Renal cortical epithelial cell (primary cell): ENCODE measurements at regions not wholly inside any gene's neighbourhood (a gene's known extent, or its start where the extent isn't known, plus 50 kb on each side); places are given as distances from the start of the nearest gene placed in this dataset.

Source experiments
- DNase-seq: peaks from one replicate; pipeline ENCODE4 v3.0.0-alpha.2; 2011; ENCODE audit warnings: low read depth

GRCh38 chr13:109670776-109671175 is 115.6 kb downstream of the IRS2 start:
- no peak for DNase-seq

GRCh38 chr13:109669956-109670355 is 116.4 kb downstream of the IRS2 start:
- DNase-seq = no peak

GRCh38 chr13:109669234-109669612 is 117.2 kb downstream of the IRS2 start:
- DNase-seq = no peak

- DNase-seq = no peak
Measured at GRCh38 chr13:109668433-109669233, 117.8 kb downstream of the IRS2 start.

- DNase-seq = peak; percentile 17
Measured at GRCh38 chr13:109667807-109668291, 118.5 kb downstream of the IRS2 start.

- peak; percentile 50 for DNase-seq
Measured at GRCh38 chr13:109667056-109667455, 119.3 kb downstream of the IRS2 start.

- no peak for DNase-seq
Measured at GRCh38 chr13:109666656-109667055, 119.7 kb downstream of the IRS2 start.

GRCh38 chr13:109665781-109666249 is 120.6 kb downstream of the IRS2 start:
- peak; percentile 23 for DNase-seq

GRCh38 chr13:109665240-109665639 is 121.1 kb downstream of the IRS2 start:
- no peak for DNase-seq

GRCh38 chr13:109657395-109657794 is 129.0 kb downstream of the IRS2 start:
- DNase-seq = no peak

- no peak for DNase-seq
Measured at GRCh38 chr13:109656206-109656605, 130.2 kb downstream of the IRS2 start.

GRCh38 chr13:109655611-109656010 is 130.8 kb downstream of the IRS2 start:
- no peak for DNase-seq

- DNase-seq = no peak
Measured at GRCh38 chr13:109655206-109655600, 131.2 kb downstream of the IRS2 start.

- DNase-seq = no peak
Measured at GRCh38 chr13:109654341-109655205, 131.8 kb downstream of the IRS2 start.

GRCh38 chr13:109652531-109652930 is 133.9 kb downstream of the IRS2 start:
- peak; percentile 26 for DNase-seq

- no peak for DNase-seq
Measured at GRCh38 chr13:109651854-109652253, 134.5 kb downstream of the IRS2 start.

- DNase-seq = no peak
Measured at GRCh38 chr13:109651311-109651710, 135.1 kb downstream of the IRS2 start.

- no peak for DNase-seq
Measured at GRCh38 chr13:109650861-109651260, 135.5 kb downstream of the IRS2 start.

GRCh38 chr13:109649713-109650112 is 136.7 kb downstream of the IRS2 start:
- DNase-seq = no peak

- DNase-seq = no peak
Measured at GRCh38 chr13:109647699-109648098, 138.7 kb downstream of the IRS2 start.

- DNase-seq = peak; percentile 67
Measured at GRCh38 chr13:109647053-109647452, 139.3 kb downstream of the IRS2 start.

GRCh38 chr13:109646423-109646822 is 140.0 kb downstream of the IRS2 start:
- no peak for DNase-seq

- no peak for DNase-seq
Measured at GRCh38 chr13:109645831-109646230, 140.6 kb downstream of the IRS2 start.
